Natural killer cell (primary cell): ENCODE measurements at regions not wholly inside any gene's neighbourhood (a gene's known extent, or its start where the extent isn't known, plus 50 kb on each side); places are given as distances from the start of the nearest gene placed in this dataset.
"Not testable (repeated sequence)": the region's sequence is repeated elsewhere in the genome, so short reads cannot be mapped to it uniquely, and the experiment has no call there.

Experiments
- ATAC-seq, 3 donors: fragments of 150-1000 bp in 2 of 3; fragments of 200-7000 bp in 1 of 3; cut with Tn5 transposase; 1 replicate in 1 of 3; 2 replicates in 2 of 3; pipeline ENCODE4 v1.10.0; 2021; ENCODE audit warnings: mild to moderate bottlenecking in 2 of 3, moderate library complexity in 2 of 3
- DNase-seq, 2 donors: peaks; one replicate each; pipeline versions ENCODE4 v3.0.0 to v3.0.0-alpha.2; 2013 to 2021; ENCODE audit warnings: mixed read lengths in 1 of 2
- H3K27ac ChIP-seq: one replicate; pipeline ENCODE4 v1.5.1; 2013; ENCODE audit warnings: mild to moderate bottlenecking, low read length
- H3K27me3 ChIP-seq: one replicate; pipeline ENCODE4 v1.6.1; 2013; ENCODE audit warnings: low read length; ENCODE audit not compliant: control insufficient read depth, insufficient read depth
- H3K36me3 ChIP-seq: one replicate; pipeline ENCODE4 v1.6.1; 2013; ENCODE audit warnings: low read length; ENCODE audit not compliant: control insufficient read depth, insufficient read depth
- H3K4me1 ChIP-seq: one replicate; pipeline ENCODE4 v1.6.1; 2013; ENCODE audit warnings: low read length; ENCODE audit not compliant: control insufficient read depth, insufficient read depth
- H3K4me3 ChIP-seq: one replicate; pipeline ENCODE4 v1.5.1; 2013; ENCODE audit warnings: low read length
- H3K9me3 ChIP-seq: one replicate; pipeline ENCODE4 v1.6.1; 2013; ENCODE audit warnings: low read length; ENCODE audit not compliant: control insufficient read depth, insufficient read depth
- H3K27ac Mint-ChIP-seq, 2 donors: one replicate each; pipeline ENCODE4 v1.8.0; 2022; ENCODE audit warnings: mild to moderate bottlenecking in 2 of 2, mixed read lengths in 2 of 2, moderate library complexity in 1 of 2
- H3K27me3 Mint-ChIP-seq, 2 donors: one replicate each; pipeline ENCODE4 v1.8.0; 2022; ENCODE audit warnings: low read depth in 2 of 2, mixed read lengths in 2 of 2
- H3K36me3 Mint-ChIP-seq: one replicate; pipeline ENCODE4 v1.8.0; 2022; ENCODE audit warnings: mixed read lengths
- H3K4me1 Mint-ChIP-seq, 2 donors: one replicate each; pipeline ENCODE4 v1.8.0; 2022; ENCODE audit warnings: mixed read lengths in 2 of 2
- H3K4me3 Mint-ChIP-seq: one replicate; pipeline ENCODE4 v1.8.0; 2022; ENCODE audit warnings: mild to moderate bottlenecking, moderate library complexity, mixed read lengths
- H3K9me3 Mint-ChIP-seq, 2 donors: one replicate each; pipeline ENCODE4 v1.8.0; 2022; ENCODE audit warnings: mixed read lengths in 2 of 2
- WGBS: methylation state at CpG from one replicate; pipeline ENCODE4 v1.1.7; 2013; ENCODE audit warnings: missing lambda C conversion rate; ENCODE audit not compliant: insufficient coverage; 5-methylcytosine and 5-hydroxymethylcytosine counted together
- intact Hi-C: fragments of 100-400 bp; cut with micrococcal nuclease; formaldehyde crosslinking; loops from one replicate; pipeline ENCODE4 v1.14.2; 2022
- TF ChIP-seq, protein P1 (sequence below): fragments of 200-600 bp; IDR thresholded peaks from one replicate; pipeline ENCODE4 v1.8.0; 2022; ENCODE audit warnings: antibody characterized with exemption

DNA sequence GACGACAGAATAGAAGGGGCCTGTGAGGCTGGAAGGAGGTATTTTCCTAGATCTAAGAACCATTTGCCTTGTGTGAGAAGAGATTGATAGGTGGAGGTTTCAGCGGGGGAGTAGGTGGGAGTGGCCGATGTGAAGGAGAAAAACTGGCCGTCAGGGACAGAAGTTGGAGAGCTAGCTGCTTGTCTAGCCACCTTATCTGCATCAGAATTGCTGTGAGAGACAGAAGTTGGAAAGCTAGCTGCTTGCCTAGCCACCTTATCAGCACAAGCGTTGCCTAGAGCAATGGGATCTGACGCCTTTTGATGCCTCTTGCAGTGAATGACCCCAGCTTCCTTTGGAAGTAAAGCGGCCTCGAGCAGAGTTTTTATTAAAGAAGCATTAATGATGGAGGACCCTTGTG lies 283.9 kb downstream of the RPS4Y2 start:
- Histone ChIP-seq H3K27ac (no peak overlapping the region), H3K9me3 (no peaks in the 10 kb centered on the region), H3K4me3 (no peak overlapping the region), H3K4me1 (no peaks in the 10 kb centered on the region), H3K36me3 (no peaks in the 10 kb centered on the region), H3K27me3 (no peaks in the 10 kb centered on the region)
- no peak overlapping the region for H3K27ac Mint-ChIP-seq
- TF ChIP-seq, protein P1, sequence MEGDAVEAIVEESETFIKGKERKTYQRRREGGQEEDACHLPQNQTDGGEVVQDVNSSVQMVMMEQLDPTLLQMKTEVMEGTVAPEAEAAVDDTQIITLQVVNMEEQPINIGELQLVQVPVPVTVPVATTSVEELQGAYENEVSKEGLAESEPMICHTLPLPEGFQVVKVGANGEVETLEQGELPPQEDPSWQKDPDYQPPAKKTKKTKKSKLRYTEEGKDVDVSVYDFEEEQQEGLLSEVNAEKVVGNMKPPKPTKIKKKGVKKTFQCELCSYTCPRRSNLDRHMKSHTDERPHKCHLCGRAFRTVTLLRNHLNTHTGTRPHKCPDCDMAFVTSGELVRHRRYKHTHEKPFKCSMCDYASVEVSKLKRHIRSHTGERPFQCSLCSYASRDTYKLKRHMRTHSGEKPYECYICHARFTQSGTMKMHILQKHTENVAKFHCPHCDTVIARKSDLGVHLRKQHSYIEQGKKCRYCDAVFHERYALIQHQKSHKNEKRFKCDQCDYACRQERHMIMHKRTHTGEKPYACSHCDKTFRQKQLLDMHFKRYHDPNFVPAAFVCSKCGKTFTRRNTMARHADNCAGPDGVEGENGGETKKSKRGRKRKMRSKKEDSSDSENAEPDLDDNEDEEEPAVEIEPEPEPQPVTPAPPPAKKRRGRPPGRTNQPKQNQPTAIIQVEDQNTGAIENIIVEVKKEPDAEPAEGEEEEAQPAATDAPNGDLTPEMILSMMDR: no peak
- DNase-seq: no peak
- H3K4me1 Mint-ChIP-seq: no peaks in the 10 kb centered on the region
- peaks cover 0 to 3% of the 10 kb centered on the region in 2 donors for H3K9me3 Mint-ChIP-seq
- WGBS: 98% methylated on average over 7 of the region's 8 CpGs
- H3K36me3 Mint-ChIP-seq: no peaks in the 10 kb centered on the region
- intact Hi-C loops: no loop called here
- ATAC-seq: no peak
- H3K4me3 Mint-ChIP-seq: no peak overlapping the region
- peaks cover 0 to 5% of the 10 kb centered on the region in 2 donors for H3K27me3 Mint-ChIP-seq

DNA sequence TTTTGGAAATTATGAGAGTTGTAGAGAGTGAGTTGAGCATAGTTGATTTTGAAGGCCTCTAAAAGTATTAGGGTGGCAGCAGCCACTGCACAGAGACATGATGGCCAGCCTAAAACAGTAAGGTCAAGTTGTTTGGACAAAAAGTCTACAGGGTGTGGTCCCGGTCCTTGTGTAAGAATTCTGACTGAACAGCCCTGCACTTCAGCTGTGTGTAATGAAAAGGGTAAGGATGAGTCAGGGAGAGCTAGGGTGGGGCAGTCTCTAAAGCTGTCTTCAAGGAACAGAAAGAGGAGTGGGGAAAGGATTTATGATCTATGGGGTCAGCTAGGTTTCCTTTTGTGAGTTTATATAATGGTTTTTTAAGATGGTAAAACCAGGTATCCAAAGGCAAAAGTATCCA lies 284.8 kb downstream of the RPS4Y2 start:
- intact Hi-C loops, H3K9me3 ChIP-seq, H3K9me3 Mint-ChIP-seq, H3K27me3 ChIP-seq, H3K36me3 ChIP-seq, ATAC-seq, H3K27ac ChIP-seq, H3K4me3 ChIP-seq, H3K4me1 ChIP-seq, H3K27me3 Mint-ChIP-seq, H3K36me3 Mint-ChIP-seq, DNase-seq, H3K4me1 Mint-ChIP-seq, H3K27ac Mint-ChIP-seq, H3K4me3 Mint-ChIP-seq: not testable (repeated sequence)
- WGBS: 67% methylated on average over 1 of the region's 1 CpG

DNA sequence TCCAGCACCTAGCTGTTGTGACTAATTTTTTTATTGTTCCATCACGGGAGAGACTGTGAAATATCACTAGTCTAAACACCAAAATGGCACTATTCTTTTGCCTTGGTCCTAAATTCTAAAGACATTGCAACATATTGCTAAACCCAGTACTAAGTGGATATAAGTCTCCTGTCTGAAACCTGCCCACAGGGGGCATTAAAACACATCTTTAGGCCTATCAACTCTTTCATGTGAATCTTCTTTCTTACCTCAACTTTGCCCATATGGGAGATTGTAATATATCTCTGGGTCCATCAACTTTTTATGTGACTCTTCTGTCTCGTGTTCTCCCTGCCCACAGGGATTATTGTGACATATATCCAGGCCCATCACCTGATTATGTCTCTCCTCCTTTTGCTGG lies 317.2 kb downstream of the RPS4Y2 start:
- H3K36me3 Mint-ChIP-seq: no peaks in the 10 kb centered on the region
- H3K27me3 Mint-ChIP-seq: no peaks in the 10 kb centered on the region
- intact Hi-C loops: no loop called here
- H3K27ac Mint-ChIP-seq: no peak overlapping the region
- no peaks in the 10 kb centered on the region for H3K9me3 Mint-ChIP-seq
- ATAC-seq (no peak), DNase-seq (peak in 1 of 2 donors; percentile 34)
- Histone ChIP-seq H3K4me3 (no peak overlapping the region), H3K27me3 (no peaks in the 10 kb centered on the region), H3K36me3 (no peaks in the 10 kb centered on the region), H3K27ac (no peak overlapping the region), H3K9me3 (no peaks in the 10 kb centered on the region), H3K4me1 (no peaks in the 10 kb centered on the region)
- TF ChIP-seq, protein P1: no peak
- no peak overlapping the region for H3K4me3 Mint-ChIP-seq
- H3K4me1 Mint-ChIP-seq: no peaks in the 10 kb centered on the region
- no CpG with 5 or more reads among the region's 2 CpGs for WGBS

DNA sequence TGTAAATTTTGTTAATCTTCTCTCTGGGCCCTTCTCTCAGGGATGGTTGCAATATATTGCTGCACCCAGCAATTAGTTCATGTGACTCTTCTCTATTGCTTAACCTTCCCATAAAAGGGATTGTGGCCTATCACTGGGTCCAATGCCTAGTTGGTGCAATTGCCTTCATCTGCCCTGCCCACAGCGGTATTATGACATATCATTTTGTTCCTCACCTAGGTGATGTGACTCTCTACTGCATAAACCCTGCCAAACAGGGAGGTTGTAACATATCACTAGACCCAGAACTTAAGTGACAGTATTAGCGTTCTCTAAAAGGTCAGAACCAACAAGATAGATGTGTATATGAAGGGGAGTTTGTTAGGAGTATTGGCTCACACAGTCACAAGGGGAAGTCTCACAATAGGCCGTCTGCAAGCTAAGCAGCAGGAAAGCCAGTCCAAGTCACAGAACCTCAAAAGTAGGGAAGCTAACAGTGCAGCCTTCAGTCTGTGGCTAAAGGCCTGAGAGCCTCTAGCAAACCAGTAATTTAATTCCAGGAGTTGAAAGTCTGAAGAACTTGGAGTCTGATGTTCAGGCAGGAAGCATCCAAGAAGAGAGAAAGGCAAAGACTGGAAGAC lies 317.8 kb downstream of the RPS4Y2 start:
- no peaks in the 10 kb centered on the region for H3K27me3 Mint-ChIP-seq
- Histone ChIP-seq H3K36me3 (no peaks in the 10 kb centered on the region), H3K4me3 (no peak overlapping the region), H3K4me1 (no peaks in the 10 kb centered on the region), H3K27me3 (no peaks in the 10 kb centered on the region), H3K9me3 (no peaks in the 10 kb centered on the region), H3K27ac (no peak overlapping the region)
- no peaks in the 10 kb centered on the region for H3K9me3 Mint-ChIP-seq
- H3K36me3 Mint-ChIP-seq: no peaks in the 10 kb centered on the region
- no peak for ATAC-seq
- intact Hi-C loops: no loop called here
- WGBS: 78% methylated on average over 3 of the region's 3 CpGs
- no peak overlapping the region for H3K4me3 Mint-ChIP-seq
- H3K4me1 Mint-ChIP-seq: no peaks in the 10 kb centered on the region
- H3K27ac Mint-ChIP-seq: no peak overlapping the region
- TF ChIP-seq, protein P1: no peak
- DNase-seq: no peak
